OCI-LY3 (cell line): ENCODE measurements at regions not wholly inside any gene's neighbourhood (a gene's known extent, or its start where the extent isn't known, plus 50 kb on each side); places are given as distances from the start of the nearest gene placed in this dataset.

Source experiments
- H2AFZ ChIP-seq: fragments of 200-600, 300-600 bp; shearing (Covaris generic); 2 replicates; pipeline ENCODE4 v1.6.0; 2014; ENCODE audit warnings: antibody characterized with exemption, low read depth, low read length
- H3K27ac ChIP-seq: fragments of 200-600, 300-600 bp; sonication (generic); 2 replicates; pipeline ENCODE4 v1.5.1; 2014; ENCODE audit warnings: mild to moderate bottlenecking, low read length, moderate library complexity, mixed read lengths
- H3K27me3 ChIP-seq: fragments of 200-600, 300-600 bp; sonication (generic); 2 replicates; pipeline ENCODE4 v1.6.1; 2014; ENCODE audit warnings: low read depth, low read length, mixed read lengths
- H3K36me3 ChIP-seq: fragments of 200-600, 300-600 bp; sonication (generic); replicated peaks from 2 replicates; pipeline ENCODE3; 2014; ENCODE audit warnings: low read depth, low read length, mixed read lengths
- H3K4me1 ChIP-seq: fragments of 300-600, 200-600 bp; sonication (generic); 2 replicates; pipeline ENCODE4 v1.6.1; 2014; ENCODE audit warnings: low read length, mixed read lengths
- H3K4me2 ChIP-seq: fragments of 200-600, 300-600 bp; sonication (generic); 2 replicates; pipeline ENCODE4 v1.6.1; 2014; ENCODE audit warnings: low read length, mixed read lengths
- H3K4me3 ChIP-seq: fragments of 300-600, 200-600 bp; sonication (generic); 2 replicates; pipeline ENCODE4 v1.5.1; 2014; ENCODE audit warnings: antibody characterized with exemption, mild to moderate bottlenecking, low read length, moderate library complexity
- H3K79me2 ChIP-seq: fragments of 300-600, 200-600 bp; shearing (Covaris generic); 2 replicates; pipeline ENCODE4 v1.6.1; 2014; ENCODE audit warnings: mild to moderate bottlenecking, low read length, mixed read lengths
- H3K9ac ChIP-seq: fragments of 300-600, 200-600 bp; shearing (Covaris generic); 2 replicates; pipeline ENCODE4 v1.6.0; 2014; ENCODE audit warnings: mild to moderate bottlenecking, low read length, moderate library complexity
- H3K9me3 ChIP-seq: fragments of 200-600, 300-600 bp; shearing (Covaris generic); 2 replicates; pipeline ENCODE4 v1.6.1; 2014; ENCODE audit warnings: low read length, mixed read lengths; ENCODE audit not compliant: insufficient read depth
- H4K20me1 ChIP-seq: fragments of 200-600, 300-600 bp; sonication (generic); 2 replicates; pipeline ENCODE4 v1.6.1; 2016; ENCODE audit warnings: low read length, mixed read lengths; ENCODE audit not compliant: insufficient read depth
- CTCF ChIP-seq: fragments of 200-600, 300-600 bp; sonication (generic); IDR thresholded peaks from 2 replicates; pipeline ENCODE4 v1.5.1; 2014; ENCODE audit warnings: antibody characterized with exemption, low read length, low read depth
- EZH2phosphoT487 ChIP-seq: fragments of 200-600 bp; shearing (Covaris generic); IDR thresholded peaks from 2 replicates; pipeline ENCODE4 v1.6.1; 2018; ENCODE audit warnings: antibody characterized with exemption, mixed run types, low read depth

- Histone ChIP-seq H3K36me3 (no peaks in the 10 kb centered on the region), H2AFZ (no peak overlapping the region), H3K27me3 (no peaks in the 10 kb centered on the region), H3K79me2 (no peaks in the 10 kb centered on the region), H3K4me1 (no peaks in the 10 kb centered on the region), H3K9me3 (no peaks in the 10 kb centered on the region), H3K4me2 (no peak overlapping the region), H3K4me3 (no peak overlapping the region), H4K20me1 (no peaks in the 10 kb centered on the region), H3K9ac (no peak overlapping the region), H3K27ac (no peak overlapping the region)
- no peak for TF ChIP-seq CTCF
- no peak for TF ChIP-seq EZH2phosphoT487
Measured at GRCh38 chr13:110993788-110994187, 78.9 kb upstream of the ANKRD10 start.

GRCh38 chr13:110991991-110992508, 77.2 kb upstream of the ANKRD10 start:
- Histone ChIP-seq H3K79me2 (no peaks in the 10 kb centered on the region), H2AFZ (no peak overlapping the region), H3K9ac (no peak overlapping the region), H3K27ac (no peak overlapping the region), H3K4me2 (no peak overlapping the region), H3K4me1 (no peaks in the 10 kb centered on the region), H3K9me3 (no peaks in the 10 kb centered on the region), H4K20me1 (no peaks in the 10 kb centered on the region), H3K36me3 (no peaks in the 10 kb centered on the region), H3K27me3 (no peaks in the 10 kb centered on the region), H3K4me3 (no peak overlapping the region)
- TF ChIP-seq EZH2phosphoT487: no peak
- TF ChIP-seq CTCF: no peak

- Histone ChIP-seq H2AFZ (no peak overlapping the region), H3K27ac (no peak overlapping the region), H3K9me3 (no peaks in the 10 kb centered on the region), H3K4me1 (peaks cover 7% of the 10 kb centered on the region), H4K20me1 (no peaks in the 10 kb centered on the region), H3K79me2 (no peaks in the 10 kb centered on the region), H3K4me2 (no peak overlapping the region), H3K36me3 (no peaks in the 10 kb centered on the region), H3K27me3 (no peaks in the 10 kb centered on the region), H3K9ac (no peak overlapping the region), H3K4me3 (no peak overlapping the region)
- no peak for TF ChIP-seq EZH2phosphoT487
- no peak for TF ChIP-seq CTCF
Measured at GRCh38 chr13:110989331-110989730, 74.5 kb upstream of the ANKRD10 start.

GRCh38 chr13:110985541-110985940, 70.7 kb upstream of the ANKRD10 start:
- TF ChIP-seq EZH2phosphoT487 (no peak), CTCF (no peak)
- H3K27ac ChIP-seq: no peak overlapping the region
- peaks cover 7% of the 10 kb centered on the region for H3K4me1 ChIP-seq
- no peaks in the 10 kb centered on the region for H3K9me3 ChIP-seq
- no peak overlapping the region for H3K4me3 ChIP-seq
- no peaks in the 10 kb centered on the region for H3K79me2 ChIP-seq
- no peaks in the 10 kb centered on the region for H4K20me1 ChIP-seq
- no peaks in the 10 kb centered on the region for H3K27me3 ChIP-seq
- no peak overlapping the region for H3K4me2 ChIP-seq
- H3K9ac ChIP-seq: no peak overlapping the region
- no peak overlapping the region for H2AFZ ChIP-seq
- no peaks in the 10 kb centered on the region for H3K36me3 ChIP-seq
